ENCODE measurements at regions not wholly inside any gene's neighbourhood (a gene's known extent, or its start where the extent isn't known, plus 50 kb on each side); places are given as distances from the start of the nearest gene placed in this dataset.
"Not testable (repeated sequence)": the region's sequence is repeated elsewhere in the genome, so short reads cannot be mapped to it uniquely, and the experiment has no call there.

GRCh38 chr9:65566018-65566417 lies 109.7 kb upstream of the ZNG1E start:
- not testable (repeated sequence) for DNase-seq (ENCODE audit: low read depth); H3K4me3 ChIP-seq (ENCODE audit: low read depth, low read length)

- H3K4me3 ChIP-seq (ENCODE audit: low read depth, low read length); DNase-seq (ENCODE audit: low read depth): not testable (repeated sequence)
Observed at GRCh38 chr9:65519018-65519417, 156.7 kb upstream of the ZNG1E start.

GRCh38 chr9:65514465-65514864 lies 161.3 kb upstream of the ZNG1E start:
- not testable (repeated sequence) for H3K4me3 ChIP-seq (ENCODE audit: low read depth, low read length); DNase-seq (ENCODE audit: low read depth)

- DNase-seq (ENCODE audit: low read depth); H3K4me3 ChIP-seq (ENCODE audit: low read depth, low read length): not testable (repeated sequence)
Observed at GRCh38 chr9:65507897-65508296, 167.8 kb upstream of the ZNG1E start.

GRCh38 chr9:65504686-65505085 lies 171.0 kb upstream of the ZNG1E start:
- H3K4me3 ChIP-seq (ENCODE audit: low read depth, low read length); DNase-seq (ENCODE audit: low read depth): not testable (repeated sequence)

GRCh38 chr9:65503696-65504095 lies 172.0 kb upstream of the ZNG1E start:
- DNase-seq (ENCODE audit: low read depth); H3K4me3 ChIP-seq (ENCODE audit: low read depth, low read length): not testable (repeated sequence)

- not testable (repeated sequence) for DNase-seq (ENCODE audit: low read depth); H3K4me3 ChIP-seq (ENCODE audit: low read depth, low read length)
Observed at GRCh38 chr9:65482890-65483289, 192.8 kb upstream of the ZNG1E start.

GRCh38 chr9:65481291-65481690 lies 194.4 kb upstream of the ZNG1E start:
- not testable (repeated sequence) for H3K4me3 ChIP-seq (ENCODE audit: low read depth, low read length); DNase-seq (ENCODE audit: low read depth)

- not testable (repeated sequence) for DNase-seq (ENCODE audit: low read depth); H3K4me3 ChIP-seq (ENCODE audit: low read depth, low read length)
Observed at GRCh38 chr9:65474891-65475290, 189.9 kb upstream of the FOXD4L5 start.

GRCh38 chr9:65473059-65473822 lies 188.2 kb upstream of the FOXD4L5 start:
- not testable (repeated sequence) for H3K4me3 ChIP-seq (ENCODE audit: low read depth, low read length)
- peak; percentile 86 for DNase-seq (ENCODE audit: low read depth)

- H3K4me3 ChIP-seq (ENCODE audit: low read depth, low read length); DNase-seq (ENCODE audit: low read depth): not testable (repeated sequence)
Observed at GRCh38 chr9:65471106-65471505, 186.1 kb upstream of the FOXD4L5 start.

GRCh38 chr9:65466911-65467734 lies 182.1 kb upstream of the FOXD4L5 start:
- H3K4me3 ChIP-seq (ENCODE audit: low read depth, low read length); DNase-seq (ENCODE audit: low read depth): not testable (repeated sequence)

GRCh38 chr9:65465246-65465895 lies 180.4 kb upstream of the FOXD4L5 start:
- H3K4me3 ChIP-seq (ENCODE audit: low read depth, low read length); DNase-seq (ENCODE audit: low read depth): not testable (repeated sequence)

- not testable (repeated sequence) for H3K4me3 ChIP-seq (ENCODE audit: low read depth, low read length); DNase-seq (ENCODE audit: low read depth)
Observed at GRCh38 chr9:65462476-65462875, 177.5 kb upstream of the FOXD4L5 start.

Data from NB4 (cell line).